Neutrophil (primary cell): ENCODE measurements at regions not wholly inside any gene's neighbourhood (a gene's known extent, or its start where the extent isn't known, plus 50 kb on each side); places are given as distances from the start of the nearest gene placed in this dataset.

Source experiments
- H3K27ac ChIP-seq: fragments of 200-600 bp; sonication (generic); 2 replicates; pipeline ENCODE4 v1.5.1; 2016; ENCODE audit warnings: mild to moderate bottlenecking, moderate library complexity
- H3K27me3 ChIP-seq: fragments of 200-600 bp; sonication (generic); 2 replicates; pipeline ENCODE4 v1.6.0; 2016; ENCODE audit warnings: mild to moderate bottlenecking
- H3K36me3 ChIP-seq: fragments of 200-600 bp; sonication (generic); 2 replicates; pipeline ENCODE4 v1.5.1; 2017
- H3K4me1 ChIP-seq, 2 experiments: fragments of 200-600 bp in 1 of 2; sonication (generic) in 1 of 2; 1 replicate in 1 of 2; 2 replicates in 1 of 2; pipeline versions ENCODE4 v1.5.1 to v1.6.1; 2013 to 2016; ENCODE audit warnings: low read depth in 1 of 2, low read length in 1 of 2, mild to moderate bottlenecking in 1 of 2, moderate library complexity in 1 of 2; ENCODE audit not compliant: control insufficient read depth in 1 of 2, insufficient read depth in 1 of 2
- H3K4me3 ChIP-seq, 2 experiments: fragments of 200-600 bp in 1 of 2; sonication (generic) in 1 of 2; 1 replicate in 1 of 2; 2 replicates in 1 of 2; pipeline ENCODE4 v1.5.1; 2013 to 2016; ENCODE audit warnings: low read depth in 1 of 2, low read length in 1 of 2, mild to moderate bottlenecking in 1 of 2, moderate library complexity in 1 of 2
- H3K9me3 ChIP-seq: fragments of 200-600 bp; sonication (generic); 2 replicates; pipeline ENCODE4 v1.5.1; 2016
- CTCF ChIP-seq: fragments of 200-600 bp; sonication (generic); IDR thresholded peaks from 2 replicates; pipeline ENCODE4 v1.5.1; 2016; ENCODE audit warnings: antibody characterized with exemption

GRCh38 chr13:31409678-31410356 is 210.0 kb downstream of the B3GLCT start:
- H3K36me3 ChIP-seq: no peaks in the 10 kb centered on the region
- no peak overlapping the region for H3K27ac ChIP-seq
- no peak overlapping the region for H3K4me3 ChIP-seq
- H3K27me3 ChIP-seq: peaks cover 14% of the 10 kb centered on the region
- no peaks in the 10 kb centered on the region for H3K9me3 ChIP-seq
- H3K4me1 ChIP-seq: no peaks in the 10 kb centered on the region
- no peak for TF ChIP-seq CTCF

DNA sequence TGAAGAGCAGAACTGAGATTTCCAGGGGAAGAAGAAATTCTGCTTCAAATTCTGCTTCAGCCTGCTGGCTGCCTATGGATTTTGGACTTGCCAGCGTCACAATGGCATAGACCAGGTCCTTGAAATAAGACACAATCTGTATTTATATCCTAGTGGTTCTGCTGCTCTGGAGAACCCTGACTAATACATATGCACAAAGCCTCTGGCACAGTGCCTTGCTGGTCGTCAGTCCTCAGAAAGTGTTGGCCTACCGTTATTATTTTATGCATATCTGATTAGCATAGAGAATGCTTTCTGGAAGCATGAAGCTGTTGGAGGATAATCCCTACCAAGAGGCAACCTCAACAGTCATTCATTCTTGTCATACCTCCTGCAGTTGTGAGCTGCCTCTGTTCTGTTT is 213.7 kb downstream of the B3GLCT start:
- no peaks in the 10 kb centered on the region for H3K36me3 ChIP-seq
- no peaks in the 10 kb centered on the region for H3K9me3 ChIP-seq
- no peak overlapping the region for H3K4me3 ChIP-seq
- H3K27me3 ChIP-seq: peaks cover 17% of the 10 kb centered on the region
- H3K27ac ChIP-seq: no peak overlapping the region
- no peak for TF ChIP-seq CTCF
- H3K4me1 ChIP-seq: no peaks in the 10 kb centered on the region

GRCh38 chr13:31416066-31416465 is 216.3 kb downstream of the B3GLCT start:
- H3K9me3 ChIP-seq: no peaks in the 10 kb centered on the region
- H3K27ac ChIP-seq: no peak overlapping the region
- H3K4me3 ChIP-seq: no peak overlapping the region
- H3K4me1 ChIP-seq: no peaks in the 10 kb centered on the region
- no peak for TF ChIP-seq CTCF
- H3K36me3 ChIP-seq: no peaks in the 10 kb centered on the region
- peaks cover 17% of the 10 kb centered on the region for H3K27me3 ChIP-seq

- Histone ChIP-seq H3K9me3 (no peaks in the 10 kb centered on the region), H3K27ac (no peak overlapping the region), H3K4me3 (no peak overlapping the region), H3K36me3 (no peaks in the 10 kb centered on the region), H3K4me1 (no peaks in the 10 kb centered on the region), H3K27me3 (peaks cover 7% of the 10 kb centered on the region)
- TF ChIP-seq CTCF: no peak
Observed at GRCh38 chr13:31418186-31418585, 218.4 kb downstream of the B3GLCT start.

- Histone ChIP-seq H3K27ac (no peak overlapping the region), H3K4me1 (peaks cover 0 to 4% of the 10 kb centered on the region in 2 experiments), H3K9me3 (no peaks in the 10 kb centered on the region), H3K36me3 (no peaks in the 10 kb centered on the region), H3K27me3 (no peaks in the 10 kb centered on the region), H3K4me3 (no peak overlapping the region)
- no peak for TF ChIP-seq CTCF
Observed at GRCh38 chr13:31421756-31422155, 222.0 kb downstream of the B3GLCT start.
